ENCODE measurements at regions not wholly inside any gene's neighbourhood (a gene's known extent, or its start where the extent isn't known, plus 50 kb on each side); places are given as distances from the start of the nearest gene placed in this dataset.

- TF ChIP-seq POLR2A (IDR thresholded peaks at IDR 0.05; ENCODE audit: control extremely low read depth in 1 of 2, low read depth in 2 of 2, low read length in 2 of 2): no peak
- TF ChIP-seq KDM1A (IDR thresholded peaks at IDR 0.05; ENCODE audit: borderline replicate concordance, low read length): no peak
- TF ChIP-seq ATF3 (IDR thresholded peaks at IDR 0.05; ENCODE audit: insufficient read depth, low read depth, low read length): no peak
- no peak for TF ChIP-seq CTCF (IDR thresholded peaks at IDR 0.05; ENCODE audit: control extremely low read depth in 1 of 3, insufficient read depth in 1 of 3, low read depth in 1 of 3, low read length in 3 of 3)
- no peak for TF ChIP-seq EP300 (IDR thresholded peaks at IDR 0.05; ENCODE audit: borderline replicate concordance in 1 of 2, low read depth in 2 of 2, low read length in 2 of 2)
- TF ChIP-seq TAF1 (IDR thresholded peaks at IDR 0.05; ENCODE audit: low read depth, low read length): no peak
- TF ChIP-seq JUN (IDR thresholded peaks at IDR 0.05; ENCODE audit: low read depth, low read length): no peak
- TF ChIP-seq RXRA (IDR thresholded peaks at IDR 0.05; ENCODE audit: insufficient read depth, low read depth, low read length): no peak
- no peak for TF ChIP-seq ASH2L (IDR thresholded peaks at IDR 0.05; ENCODE audit: low read length)
- no peak for TF ChIP-seq CEBPB (IDR thresholded peaks at IDR 0.05; ENCODE audit: low read depth, low read length)
Observed at GRCh38 chr3:22900296-22900695, 302.8 kb upstream of the UBE2E2 start.

All from H1 (cell line).